A673 (cell line): ENCODE measurements at regions not wholly inside any gene's neighbourhood (a gene's known extent, or its start where the extent isn't known, plus 50 kb on each side); places are given as distances from the start of the nearest gene placed in this dataset.

ENCODE experiments used
- BruUV-seq: library from RNA; stranded (reverse); fragments of 400-500 nt; replicated peaks from 2 replicates; lab custom pipeline; 2021; lab: Mats Ljungman, UMichigan
- CTCF ChIA-PET: fragments of 300-600 bp; sonication (Branson Sonifier 250); formaldehyde crosslinking; loops from one replicate; lab custom pipeline; 2022; ENCODE audit warnings: antibody characterized with exemption; lab: Charles Lee
- POLR2A ChIA-PET: fragments of 300-600 bp; sonication (Branson Sonifier 250); formaldehyde crosslinking; loops from one replicate; lab custom pipeline; 2022; ENCODE audit warnings: antibody characterized with exemption; ENCODE audit not compliant: low non-redundant PET; lab: Charles Lee
- DNase-seq: peaks from one replicate; pipeline ENCODE4 v3.0.0-alpha.2; 2015; ENCODE audit warnings: low spot score
- H3K27ac ChIP-seq: fragments of 200-600 bp; sonication (generic); 2 replicates; pipeline ENCODE4 v1.5.1; 2016; ENCODE audit warnings: mixed run types, low read depth, mild to moderate bottlenecking, mixed read lengths, antibody characterized with exemption, low read length; ENCODE audit not compliant: poor library complexity, severe bottlenecking
- H3K27me3 ChIP-seq: fragments of 200-600 bp; sonication (generic); replicated peaks from 2 replicates; pipeline ENCODE4 v1.6.1; 2017; ENCODE audit warnings: mixed run types, low read depth, mild to moderate bottlenecking, mixed read lengths, antibody characterized with exemption, low read length; ENCODE audit not compliant: insufficient read depth, poor library complexity
- H3K36me3 ChIP-seq: fragments of 200-600 bp; sonication (generic); 2 replicates; pipeline ENCODE4 v1.6.1; 2016; ENCODE audit warnings: mixed run types, mild to moderate bottlenecking, mixed read lengths, antibody characterized with exemption, low read length; ENCODE audit not compliant: insufficient read depth, poor library complexity, severe bottlenecking
- H3K4me1 ChIP-seq: fragments of 200-600 bp; sonication (generic); 2 replicates; pipeline ENCODE4 v1.6.1; 2017; ENCODE audit warnings: mixed run types, mild to moderate bottlenecking, mixed read lengths, antibody characterized with exemption, low read length; ENCODE audit not compliant: insufficient read depth, poor library complexity, severe bottlenecking
- H3K4me3 ChIP-seq: fragments of 200-600 bp; sonication (generic); 2 replicates; pipeline ENCODE4 v1.5.1; 2016; ENCODE audit warnings: low read depth, mixed run types, mild to moderate bottlenecking, mixed read lengths, low read length; ENCODE audit not compliant: poor library complexity, severe bottlenecking
- H3K9me3 ChIP-seq: fragments of 200-600 bp; sonication (generic); 2 replicates; pipeline ENCODE4 v1.6.1; 2016; ENCODE audit warnings: mixed run types, low read depth, mild to moderate bottlenecking, mixed read lengths, antibody characterized with exemption, low read length; ENCODE audit not compliant: poor library complexity, severe bottlenecking
- CTCF ChIP-seq: fragments of 300-800, 200-600 bp; sonication (generic); conservative IDR thresholded peaks from 2 replicates; pipeline ENCODE4 v1.5.1; 2017; ENCODE audit warnings: low read depth, mild to moderate bottlenecking, antibody characterized with exemption, low read length, moderate library complexity, mixed read lengths
- EZH2 ChIP-seq: fragments of 200-600 bp; sonication (generic); IDR thresholded peaks from 2 replicates; pipeline ENCODE4 v1.6.1; 2017; ENCODE audit warnings: borderline replicate concordance, low read depth, mild to moderate bottlenecking, mixed read lengths, antibody characterized with exemption, low read length; ENCODE audit not compliant: poor library complexity, severe bottlenecking
- intact Hi-C: fragments of 100-400 bp; cut with micrococcal nuclease; formaldehyde crosslinking; loops from one replicate; pipeline ENCODE4 v1.10.0; 2022; ENCODE audit not compliant: unreplicated experiment

GRCh38 chr2:59658906-59659635, 894.4 kb downstream of the BCL11A start:
- Histone ChIP-seq H3K27ac (no peak overlapping the region), H3K4me3 (no peak overlapping the region), H3K36me3 (no peaks in the 10 kb centered on the region), H3K9me3 (no peaks in the 10 kb centered on the region), H3K4me1 (no peaks in the 10 kb centered on the region), H3K27me3 (no peaks in the 10 kb centered on the region)
- TF ChIP-seq EZH2 (no peak), CTCF (no peak)
- BruUV-seq = no TSS peak
- no peak for DNase-seq
- intact Hi-C loops = no loop called here
- CTCF ChIA-PET = no interaction called here
- POLR2A ChIA-PET = no interaction called here

GRCh38 chr2:59655809-59656208, 897.6 kb downstream of the BCL11A start:
- Histone ChIP-seq H3K27me3 (no peaks in the 10 kb centered on the region), H3K4me1 (no peaks in the 10 kb centered on the region), H3K9me3 (no peaks in the 10 kb centered on the region), H3K36me3 (no peaks in the 10 kb centered on the region), H3K4me3 (no peak overlapping the region), H3K27ac (no peak overlapping the region)
- DNase-seq = no peak
- no peak for TF ChIP-seq CTCF
- TF ChIP-seq EZH2 = no peak
- intact Hi-C loops = no loop called here
- no TSS peak for BruUV-seq
- ChIA-PET CTCF (no interaction called here), POLR2A (no interaction called here)

GRCh38 chr2:59654710-59655109, 898.7 kb downstream of the BCL11A start:
- POLR2A ChIA-PET = no interaction called here
- CTCF ChIA-PET = no interaction called here
- no peaks in the 10 kb centered on the region for H3K36me3 ChIP-seq
- no peak for DNase-seq
- H3K9me3 ChIP-seq = no peaks in the 10 kb centered on the region
- no peaks in the 10 kb centered on the region for H3K27me3 ChIP-seq
- H3K27ac ChIP-seq = no peak overlapping the region
- intact Hi-C loops = no loop called here
- BruUV-seq = no TSS peak
- no peak for TF ChIP-seq EZH2
- no peak for TF ChIP-seq CTCF
- H3K4me1 ChIP-seq = no peaks in the 10 kb centered on the region
- H3K4me3 ChIP-seq = no peak overlapping the region
